GM18517 (cell line): ENCODE measurements at regions not wholly inside any gene's neighbourhood (a gene's known extent, or its start where the extent isn't known, plus 50 kb on each side); places are given as distances from the start of the nearest gene placed in this dataset.
"Not testable (repeated sequence)": the region's sequence is repeated elsewhere in the genome, so short reads cannot be mapped to it uniquely, and the experiment has no call there.

Source experiments
- ATAC-seq: cut with Tn5 transposase; IDR thresholded peaks from one replicate; pipeline ENCODE4 v1.9.1; 2021; ENCODE audit warnings: mild to moderate bottlenecking, moderate library complexity; ENCODE audit not compliant: unreplicated experiment

DNA sequence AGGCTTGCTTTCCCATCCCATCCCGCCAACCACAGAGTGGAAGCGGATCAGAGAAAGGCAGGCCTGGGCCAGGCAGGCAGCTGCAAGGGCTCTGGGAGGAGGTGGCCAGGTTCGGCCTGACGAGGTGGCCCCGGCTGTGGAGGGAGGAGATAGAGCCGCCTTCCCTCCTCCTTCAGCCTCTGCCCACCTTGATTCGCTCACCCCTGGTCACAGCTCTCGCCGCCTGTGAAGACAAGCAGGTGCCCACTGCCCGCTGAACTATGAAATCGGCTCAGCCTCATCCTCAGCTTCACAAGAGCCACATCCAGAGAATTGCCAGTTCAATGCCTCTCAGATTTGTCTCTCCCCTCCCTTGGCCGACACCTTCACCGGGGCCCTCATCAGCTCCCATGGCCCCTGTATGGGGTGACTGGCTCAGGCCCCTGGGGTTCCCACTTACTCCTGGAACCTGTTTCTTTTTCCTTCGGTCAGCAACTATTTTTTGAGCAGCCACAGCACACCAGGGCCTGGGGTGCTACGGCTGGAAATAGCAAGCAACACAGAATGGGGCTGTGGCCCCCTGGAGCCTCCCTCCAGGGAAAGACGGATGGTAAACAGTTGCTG, 80.0 kb upstream of the CHST15 start:
- no peak for ATAC-seq

DNA sequence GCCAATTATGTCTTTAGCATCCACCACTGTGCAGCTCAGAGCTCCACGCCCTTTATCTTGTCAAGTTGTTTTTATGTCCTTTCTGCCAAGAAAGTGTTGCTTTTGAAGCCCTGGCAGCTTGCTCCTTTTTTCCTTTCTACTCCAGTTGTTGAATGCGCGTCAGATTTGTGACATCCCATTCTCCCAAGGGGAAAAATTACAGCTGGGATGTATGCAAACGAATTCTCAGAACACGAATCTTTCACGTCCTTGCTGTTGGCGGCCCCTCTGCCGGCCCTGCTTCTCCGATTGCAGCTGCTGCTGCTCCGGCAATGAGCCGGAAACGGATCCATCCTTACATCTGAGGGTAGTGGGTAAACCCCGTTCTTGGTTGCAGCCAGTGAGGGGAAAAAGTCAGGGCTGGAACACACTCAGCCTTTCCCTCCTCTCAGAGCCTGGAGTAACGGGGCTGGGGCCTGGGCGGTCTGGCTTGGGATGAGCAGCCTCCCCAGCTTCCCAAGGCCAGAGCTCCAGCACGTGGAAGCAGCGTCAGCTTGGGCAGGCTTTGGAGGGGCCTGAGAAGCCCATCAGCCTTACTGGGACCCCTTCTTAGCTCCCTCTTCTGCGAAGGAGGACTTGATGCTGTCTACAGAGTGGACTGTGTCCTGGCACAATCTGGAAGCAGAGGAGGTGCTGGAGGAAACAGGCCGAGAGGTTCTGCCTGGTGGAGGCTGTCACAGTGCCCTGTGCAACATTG, 79.0 kb upstream of the CHST15 start:
- no peak for ATAC-seq

DNA sequence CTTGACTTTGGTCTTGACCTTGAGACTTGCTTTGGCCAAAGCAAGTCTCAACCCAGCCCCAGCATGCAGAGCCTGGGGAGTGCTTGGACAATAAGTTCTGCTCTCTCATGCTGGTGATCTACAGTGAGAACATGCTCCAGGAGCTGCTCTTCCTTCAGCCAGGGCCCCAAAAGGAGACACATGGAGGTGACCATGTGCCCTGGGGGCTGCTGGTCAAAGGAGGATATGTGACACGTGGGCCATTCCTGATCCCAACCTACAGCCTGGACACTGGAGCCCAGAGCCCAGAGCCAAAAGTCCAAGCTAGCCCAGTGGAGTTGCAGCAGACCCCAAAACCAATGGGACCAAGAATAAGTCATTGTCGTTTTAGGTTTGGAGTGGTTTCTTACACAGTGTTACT, 78.2 kb upstream of the CHST15 start:
- no peak for ATAC-seq

DNA sequence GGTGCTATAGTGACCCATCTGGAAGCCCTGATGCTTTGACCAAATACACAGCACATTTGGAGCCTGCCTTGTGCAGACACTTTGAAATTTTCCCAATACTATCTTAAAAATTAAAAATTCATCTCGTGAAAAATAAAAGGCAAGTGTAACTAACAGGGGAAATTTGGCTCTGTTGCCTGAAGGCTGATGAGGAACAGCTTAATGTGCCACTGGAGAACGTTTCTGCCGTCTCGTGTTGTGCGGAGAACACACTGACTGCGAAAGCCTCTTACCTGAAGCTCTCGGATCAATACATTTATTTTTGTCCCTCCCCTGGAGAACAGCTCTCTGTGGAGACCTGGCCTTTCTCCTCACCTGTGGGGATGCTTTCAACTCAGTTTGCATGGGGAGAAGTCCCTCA, 77.2 kb upstream of the CHST15 start:
- ATAC-seq = no peak

GRCh38 chr10:124168991-124169802, 75.8 kb upstream of the CHST15 start:
- no peak for ATAC-seq

DNA sequence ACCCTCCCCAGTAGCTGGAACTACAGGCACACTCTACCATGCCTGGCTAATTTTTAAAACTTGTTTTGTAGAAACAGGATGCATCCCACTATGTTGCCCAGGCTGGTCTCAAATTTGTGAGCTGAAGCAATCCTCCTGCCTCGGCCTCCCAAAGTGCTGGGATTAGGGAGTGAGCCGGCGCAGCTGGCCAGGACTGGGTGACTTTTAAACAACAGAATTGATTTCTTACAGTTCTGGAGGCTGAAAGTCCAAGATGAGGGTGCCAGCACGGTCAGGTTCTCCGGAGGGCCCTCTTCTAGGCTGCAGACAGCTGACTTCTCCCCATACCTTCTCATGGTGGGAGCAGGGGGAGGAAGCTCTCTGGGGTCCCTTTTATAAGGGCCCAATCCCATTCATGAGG, 75.2 kb upstream of the CHST15 start:
- ATAC-seq = no peak

DNA sequence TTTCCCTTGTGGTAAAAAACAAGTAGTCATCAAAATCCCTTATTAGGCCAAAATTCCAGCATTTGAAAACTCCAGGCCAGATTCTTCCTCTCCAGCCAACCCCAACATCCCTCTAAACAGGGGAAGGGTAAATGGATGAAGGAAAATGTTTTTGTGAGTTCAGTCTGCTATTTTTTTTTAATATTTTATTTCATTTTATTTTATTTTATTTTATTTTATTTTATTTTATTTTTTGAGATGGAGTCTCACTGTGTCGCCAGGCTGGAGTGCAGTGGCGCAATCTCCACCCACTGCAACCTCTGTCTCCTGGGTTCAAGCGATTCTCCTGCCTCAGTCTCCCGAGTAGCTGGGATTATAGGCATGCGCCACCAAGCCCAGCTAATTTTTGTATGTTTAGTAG, 74.5 kb upstream of the CHST15 start:
- ATAC-seq = not testable (repeated sequence)

DNA sequence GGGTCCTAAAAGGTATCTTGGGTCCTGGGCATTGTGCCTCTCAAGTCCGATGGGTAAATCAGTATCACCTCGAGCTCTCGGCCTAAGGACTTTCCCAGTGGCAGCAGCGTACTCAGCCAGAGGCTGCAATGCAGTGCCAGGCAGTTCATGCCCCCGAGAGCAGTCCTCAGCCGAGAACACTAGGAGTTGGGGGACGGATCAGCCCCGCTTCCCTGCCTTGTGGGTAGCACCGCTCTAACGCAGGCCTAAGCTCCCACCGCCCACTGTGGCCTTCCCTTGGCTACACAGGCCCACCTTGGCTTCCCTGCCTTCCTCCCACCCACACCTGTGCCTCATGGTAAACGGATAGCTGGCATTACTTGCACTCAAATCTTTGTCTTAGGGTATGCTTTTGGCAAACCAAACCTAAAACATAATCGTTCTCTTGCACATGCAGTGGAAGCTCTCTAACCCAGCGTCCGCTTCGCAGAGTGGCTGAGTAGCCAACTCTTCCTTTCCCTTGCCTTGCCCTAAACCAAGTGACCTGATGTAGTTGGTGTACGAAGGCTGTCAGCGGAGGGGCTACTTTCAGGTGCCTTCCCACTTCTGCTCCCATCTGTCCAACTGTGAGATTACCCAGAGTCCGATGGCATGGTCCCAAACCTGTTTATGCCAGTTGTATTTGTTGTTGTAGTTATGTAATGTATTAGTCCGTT, 73.2 kb upstream of the CHST15 start:
- no peak for ATAC-seq

DNA sequence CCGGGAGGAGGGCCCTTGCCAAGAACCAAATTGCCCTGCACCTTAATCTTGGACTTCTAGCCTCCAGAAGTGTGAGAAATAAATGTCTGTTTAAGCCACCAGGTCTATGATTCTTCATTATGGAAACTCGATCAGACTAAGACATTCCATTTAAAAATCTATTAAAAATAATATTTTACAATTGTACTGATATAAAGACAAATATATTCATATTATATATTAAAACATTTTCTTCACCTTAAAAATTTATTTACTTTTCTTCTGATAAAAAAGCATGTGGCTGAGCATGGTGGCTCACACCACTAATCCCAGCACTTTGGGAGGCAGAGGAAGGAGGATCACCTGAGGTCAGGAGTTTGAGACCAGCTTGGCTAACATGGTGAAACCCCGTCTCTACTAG, 72.4 kb upstream of the CHST15 start:
- no peak for ATAC-seq

- no peak for ATAC-seq
These were observed 71.9 kb upstream of the CHST15 start for GRCh38 chr10:124165311-124165710.

DNA sequence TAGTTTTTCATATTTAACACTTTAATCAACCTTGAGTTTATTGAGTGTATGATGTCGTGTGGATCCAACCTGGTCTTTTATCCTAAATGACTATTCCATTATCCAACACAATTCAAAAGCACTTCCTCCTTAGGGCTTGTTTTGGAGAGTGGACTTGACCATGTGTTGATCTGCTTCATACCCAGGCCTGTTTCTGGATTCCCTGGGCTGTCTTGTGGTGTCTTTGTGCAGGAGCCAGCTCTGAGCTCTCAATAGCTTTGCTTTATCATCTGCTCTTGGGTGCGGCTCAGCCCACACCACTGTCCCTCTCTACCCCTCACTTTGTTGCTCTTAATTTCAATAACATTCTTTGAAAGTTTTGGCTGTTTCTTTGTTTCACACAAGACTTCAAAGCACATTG, 70.9 kb upstream of the CHST15 start:
- no peak for ATAC-seq

DNA sequence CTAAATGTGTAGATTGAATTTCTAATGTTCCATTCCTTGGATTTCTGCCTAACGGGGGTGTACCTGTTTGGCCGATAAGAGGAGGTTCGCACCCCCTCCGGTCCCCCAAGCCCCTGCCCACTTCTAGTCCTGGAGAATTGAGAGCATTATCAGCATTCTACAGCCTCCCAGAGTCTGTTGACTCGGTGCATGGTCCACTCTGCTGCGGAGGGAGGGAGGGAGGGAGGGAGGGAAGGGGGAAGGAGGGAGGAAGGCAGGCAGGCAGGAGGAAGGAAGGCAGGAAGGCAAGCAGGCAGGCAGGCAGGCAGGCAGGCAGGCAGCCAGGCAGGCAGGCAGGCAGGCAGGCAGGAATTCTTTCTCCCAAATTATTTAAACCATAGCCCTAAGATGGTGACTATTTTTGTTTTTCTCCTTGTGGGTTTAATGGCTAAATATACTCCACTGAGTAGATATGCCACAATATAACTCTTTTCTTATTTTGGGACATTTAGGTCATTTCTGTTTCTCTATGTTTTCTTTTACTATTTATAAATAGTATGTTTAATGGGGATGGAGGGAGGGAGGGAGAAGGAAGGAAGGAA, 69.5 kb upstream of the CHST15 start:
- ATAC-seq = no peak

DNA sequence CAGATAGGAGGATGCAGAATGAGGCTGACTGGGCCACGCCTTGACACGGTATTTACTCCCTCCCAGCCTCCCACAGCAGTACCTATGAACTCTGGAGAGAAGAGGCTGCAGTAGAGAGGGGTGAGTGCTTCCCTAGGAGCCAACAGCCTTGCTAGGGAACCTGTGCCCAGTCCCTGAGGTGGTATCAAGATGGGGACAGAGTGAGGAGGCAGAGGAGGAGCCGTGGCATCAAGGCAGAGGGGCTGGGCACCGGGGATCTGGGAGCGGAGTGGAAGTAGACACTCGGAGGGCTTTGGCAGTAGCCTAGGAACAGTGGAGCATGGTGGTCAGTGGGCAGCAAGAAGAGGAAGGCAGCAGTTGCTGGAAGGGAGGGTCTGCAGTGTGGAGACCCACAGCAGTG, 68.7 kb upstream of the CHST15 start:
- no peak for ATAC-seq

GRCh38 chr10:124161601-124162000, 68.2 kb upstream of the CHST15 start:
- ATAC-seq = no peak

DNA sequence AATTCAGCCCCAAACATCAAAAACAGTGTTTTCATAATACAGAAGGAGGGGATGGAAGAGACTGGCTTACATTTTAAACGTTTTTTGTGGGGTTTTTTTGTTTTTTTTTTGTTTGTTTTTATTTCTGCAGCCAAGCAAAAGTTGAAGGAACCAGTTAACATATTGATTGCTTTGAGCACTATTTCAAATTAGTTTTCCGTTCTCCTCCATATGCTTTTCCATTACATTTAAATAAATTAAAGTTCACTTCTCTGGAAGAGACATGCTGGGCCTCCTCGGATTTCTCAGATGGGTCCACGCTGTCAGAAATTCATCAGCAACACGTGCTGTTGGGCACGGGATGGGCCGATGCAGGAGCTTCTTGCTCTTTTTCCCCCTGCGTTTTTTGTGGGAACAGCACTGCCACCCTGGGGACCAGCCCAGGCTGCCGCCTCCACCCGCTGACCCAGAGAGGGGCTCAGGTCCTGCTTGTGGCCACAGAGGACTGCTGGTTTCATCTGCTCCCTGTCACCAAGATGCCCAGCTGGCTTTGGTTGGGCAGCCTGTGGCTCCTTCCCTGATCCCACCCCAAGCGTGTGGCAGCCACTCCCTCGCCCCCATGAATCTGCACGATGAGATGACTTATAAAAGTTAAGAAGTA, 67.7 kb upstream of the CHST15 start:
- no peak for ATAC-seq

DNA sequence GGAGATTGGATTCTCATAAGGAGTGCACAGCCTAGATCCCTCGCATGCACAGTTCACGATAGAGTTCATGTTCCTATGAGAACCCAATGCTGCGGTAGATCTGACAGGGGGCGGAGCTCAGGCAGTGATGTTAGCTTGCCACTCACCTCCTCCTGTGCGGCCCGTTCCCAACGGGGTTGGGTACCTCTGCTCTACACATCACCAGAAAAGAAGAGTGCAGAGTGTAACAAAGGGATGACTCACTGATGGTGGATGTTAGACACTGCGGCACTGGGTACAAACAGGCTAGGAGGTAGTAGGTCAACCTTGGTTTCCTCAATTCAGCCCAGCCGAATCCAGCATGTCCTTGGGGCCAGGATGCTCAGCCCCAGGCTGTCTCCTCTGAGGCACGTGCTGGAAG, 66.8 kb upstream of the CHST15 start:
- no peak for ATAC-seq

GRCh38 chr10:124159153-124159552, 65.8 kb upstream of the CHST15 start:
- ATAC-seq = no peak

DNA sequence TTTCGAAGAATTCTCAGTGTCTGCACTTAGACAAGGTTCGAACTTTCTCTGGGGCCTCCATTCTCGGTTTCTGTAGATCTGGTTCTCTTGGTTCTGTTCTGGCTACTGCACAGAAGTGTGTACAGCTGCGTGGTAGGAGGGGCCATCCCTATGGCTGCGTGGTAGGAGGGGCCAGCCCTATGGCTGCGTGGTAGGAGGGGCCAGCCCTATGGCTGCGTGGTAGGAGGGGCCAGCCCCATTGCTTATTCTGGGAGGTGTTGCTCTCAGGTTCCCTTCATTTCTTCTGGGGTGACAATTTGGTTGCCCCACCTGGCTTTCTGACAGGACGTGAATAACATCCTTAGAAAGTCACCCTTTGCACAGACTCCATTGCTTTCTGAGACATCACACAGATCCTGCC, 65.2 kb upstream of the CHST15 start:
- no peak for ATAC-seq

GRCh38 chr10:124157271-124157681, 63.9 kb upstream of the CHST15 start:
- no peak for ATAC-seq

GRCh38 chr10:124156524-124157260, 63.3 kb upstream of the CHST15 start:
- ATAC-seq = no peak
